Kidney (tissue), 13 donors: ENCODE measurements at regions not wholly inside any gene's neighbourhood (a gene's known extent, or its start where the extent isn't known, plus 50 kb on each side); places are given as distances from the start of the nearest gene placed in this dataset.

ENCODE experiments used
- DNase-seq, 5 donors: peaks; one replicate each; pipeline ENCODE4 v3.0.0-alpha.2; 2013 to 2020
- FAIRE-seq: peaks from 2 replicates; lab custom pipeline; 2012; peaks lifted over from hg19 to GRCh38; lab: Jason Lieb, UNC
- H3K27ac ChIP-seq, 2 donors: one replicate each; pipeline ENCODE4 v1.7.0; 2013; ENCODE audit warnings: low read depth in 2 of 2, low read length in 2 of 2, inconsistent platforms in 1 of 2
- H3K27me3 ChIP-seq: one replicate; pipeline ENCODE4 v1.7.1; 2013; ENCODE audit warnings: low read length, inconsistent platforms; ENCODE audit not compliant: control insufficient read depth, insufficient read depth
- H3K36me3 ChIP-seq, 3 donors: one replicate each; pipeline versions ENCODE4 v1.7.0 to v1.7.1; 2013; ENCODE audit warnings: low read length in 3 of 3, control low read depth in 1 of 3, inconsistent platforms in 1 of 3; ENCODE audit not compliant: insufficient read depth in 3 of 3, control insufficient read depth in 2 of 3
- H3K4me1 ChIP-seq, 3 donors: one replicate each; pipeline versions ENCODE4 v1.7.0 to v1.7.1; 2013; ENCODE audit warnings: low read length in 3 of 3, inconsistent platforms in 1 of 3, low read depth in 1 of 3; ENCODE audit not compliant: control insufficient read depth in 2 of 3, insufficient read depth in 2 of 3
- H3K4me3 ChIP-seq, 3 donors: one replicate each; pipeline versions ENCODE4 v1.7.0 to v1.8.1; 2013; ENCODE audit warnings: low read length in 3 of 3, control low read depth in 1 of 3, inconsistent platforms in 1 of 3
- H3K9ac ChIP-seq, 3 donors: one replicate each; pipeline versions ENCODE4 v1.7.0 to v1.7.1; 2013; ENCODE audit warnings: low read length in 3 of 3, control low read depth in 1 of 3, inconsistent platforms in 1 of 3
- H3K9me3 ChIP-seq, 3 donors: one replicate each; pipeline versions ENCODE4 v1.7.0 to v1.7.1; 2013; ENCODE audit warnings: low read length in 3 of 3, control low read depth in 1 of 3, inconsistent platforms in 1 of 3; ENCODE audit not compliant: control insufficient read depth in 2 of 3, insufficient read depth in 1 of 3
- intact Hi-C: fragments of 100-400 bp; cut with DNase I; formaldehyde crosslinking; loops from one replicate; pipeline ENCODE4 v1.11.1; 2022
- TF ChIP-seq, protein P1 (sequence below): IDR thresholded peaks from 3 replicates; pipeline ENCODE4 v1.5.1; 2012; ENCODE audit warnings: mild to moderate bottlenecking, moderate library complexity, borderline replicate concordance; ENCODE audit not compliant: insufficient read depth; ENCODE audit errors: extremely low read depth
- donor health status: control.
- donor health status: control.
- donor health status: control.
- donor health status: control.
- donor health status: control.
- donor health status: DM: yes; HTN: yes; CAD: no.
- donor health status: Normal renal cell carcinoma (clear cell type).

DNA sequence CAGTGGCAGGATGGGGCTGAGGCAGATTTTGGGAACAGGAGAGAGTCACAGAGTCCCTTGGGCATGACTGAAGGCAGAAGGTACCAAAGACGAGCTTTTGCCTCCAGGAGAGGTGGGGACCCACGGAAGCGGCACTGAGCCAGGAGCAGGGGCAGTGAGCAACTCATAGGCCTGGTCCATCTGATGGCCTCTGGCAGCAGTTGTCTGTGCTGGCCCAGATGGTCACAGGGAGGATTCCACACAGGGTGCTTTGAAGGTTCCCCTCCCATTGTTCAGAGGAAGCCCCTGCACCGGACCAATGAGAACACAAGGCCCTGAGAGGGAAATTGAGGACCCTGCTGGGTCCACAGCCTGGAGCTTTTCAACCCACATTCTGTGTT lies 360.3 kb upstream of the TNRC6C start:
- FAIRE-seq (no peak), DNase-seq (no peak)
- TF ChIP-seq, protein P1, sequence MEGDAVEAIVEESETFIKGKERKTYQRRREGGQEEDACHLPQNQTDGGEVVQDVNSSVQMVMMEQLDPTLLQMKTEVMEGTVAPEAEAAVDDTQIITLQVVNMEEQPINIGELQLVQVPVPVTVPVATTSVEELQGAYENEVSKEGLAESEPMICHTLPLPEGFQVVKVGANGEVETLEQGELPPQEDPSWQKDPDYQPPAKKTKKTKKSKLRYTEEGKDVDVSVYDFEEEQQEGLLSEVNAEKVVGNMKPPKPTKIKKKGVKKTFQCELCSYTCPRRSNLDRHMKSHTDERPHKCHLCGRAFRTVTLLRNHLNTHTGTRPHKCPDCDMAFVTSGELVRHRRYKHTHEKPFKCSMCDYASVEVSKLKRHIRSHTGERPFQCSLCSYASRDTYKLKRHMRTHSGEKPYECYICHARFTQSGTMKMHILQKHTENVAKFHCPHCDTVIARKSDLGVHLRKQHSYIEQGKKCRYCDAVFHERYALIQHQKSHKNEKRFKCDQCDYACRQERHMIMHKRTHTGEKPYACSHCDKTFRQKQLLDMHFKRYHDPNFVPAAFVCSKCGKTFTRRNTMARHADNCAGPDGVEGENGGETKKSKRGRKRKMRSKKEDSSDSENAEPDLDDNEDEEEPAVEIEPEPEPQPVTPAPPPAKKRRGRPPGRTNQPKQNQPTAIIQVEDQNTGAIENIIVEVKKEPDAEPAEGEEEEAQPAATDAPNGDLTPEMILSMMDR, result no peak
- H3K9ac ChIP-seq, result no peak overlapping the region
- H3K4me1 ChIP-seq, result peaks cover 0 to 7% (median 0%) of the 10 kb centered on the region in 3 donors
- no peaks in the 10 kb centered on the region for H3K27me3 ChIP-seq
- H3K9me3 ChIP-seq, result no peaks in the 10 kb centered on the region
- intact Hi-C loops, result no loop called here
- no peak overlapping the region for H3K27ac ChIP-seq
- H3K4me3 ChIP-seq, result no peak overlapping the region
- H3K36me3 ChIP-seq, result no peaks in the 10 kb centered on the region

DNA sequence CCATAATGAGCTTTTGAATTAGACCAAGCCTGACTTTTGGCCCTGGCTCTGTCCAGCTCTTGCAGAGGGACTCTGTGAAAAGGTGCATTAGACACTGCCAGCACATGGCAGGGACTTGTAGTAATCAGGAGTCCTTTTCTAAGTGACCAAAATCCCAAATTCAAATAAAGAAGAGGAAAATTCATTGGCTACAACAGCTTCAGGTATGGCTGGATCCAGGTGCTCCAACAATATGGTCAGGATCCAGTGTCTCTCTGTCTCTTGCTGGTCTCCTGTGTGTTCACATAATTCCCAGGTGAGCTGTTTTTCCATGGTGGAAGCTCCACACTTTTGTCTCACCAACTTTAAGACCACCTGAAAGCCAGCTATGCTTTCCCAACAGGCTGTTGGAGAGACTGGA lies 358.8 kb upstream of the TNRC6C start:
- H3K27ac ChIP-seq, result no peak overlapping the region
- H3K9me3 ChIP-seq, result no peaks in the 10 kb centered on the region
- DNase-seq (no peak), FAIRE-seq (no peak)
- intact Hi-C loops, result no loop called here
- TF ChIP-seq, protein P1, result no peak
- peaks cover 0 to 12% (median 0%) of the 10 kb centered on the region in 3 donors for H3K4me1 ChIP-seq
- H3K4me3 ChIP-seq, result no peak overlapping the region
- H3K36me3 ChIP-seq, result no peaks in the 10 kb centered on the region
- no peak overlapping the region for H3K9ac ChIP-seq
- H3K27me3 ChIP-seq, result no peaks in the 10 kb centered on the region

DNA sequence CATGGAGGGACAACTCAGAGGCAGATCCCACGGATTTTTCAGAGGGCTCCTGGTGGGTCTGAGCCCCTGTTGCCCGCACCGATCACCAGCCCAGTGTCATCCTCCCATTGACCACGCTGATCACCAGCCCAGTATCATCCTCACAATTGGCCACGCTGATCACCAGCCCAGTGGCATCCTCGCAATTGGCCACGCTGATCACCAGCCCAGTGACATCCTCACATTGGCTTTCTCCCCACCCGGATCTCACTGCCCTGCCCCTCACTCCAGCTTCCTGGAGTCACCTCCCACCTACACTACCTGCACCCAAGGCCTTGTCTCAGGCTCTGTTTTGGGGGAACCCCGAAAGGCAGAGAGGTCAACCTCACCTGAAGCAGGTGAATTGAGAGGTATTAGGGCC lies 358.2 kb upstream of the TNRC6C start:
- H3K27ac ChIP-seq, result peak overlapping the region in 1 of 2 donors; percentile 83
- intact Hi-C loops, result no loop called here

More for the DNA sequence above, 358.2 kb upstream of the TNRC6C start:
- Histone ChIP-seq H3K27me3 (no peaks in the 10 kb centered on the region), H3K4me1 (peaks cover 0 to 12% (median 0%) of the 10 kb centered on the region in 3 donors), H3K9me3 (no peaks in the 10 kb centered on the region), H3K9ac (no peak overlapping the region), H3K4me3 (no peak overlapping the region), H3K36me3 (no peaks in the 10 kb centered on the region)
- DNase-seq, result no peak
- no peak for FAIRE-seq
- TF ChIP-seq, protein P1, result no peak
